Fibroblast of villous mesenchyme (primary cell): ENCODE measurements at regions not wholly inside any gene's neighbourhood (a gene's known extent, or its start where the extent isn't known, plus 50 kb on each side); places are given as distances from the start of the nearest gene placed in this dataset.

Experiments used
- DNase-seq: peaks from one replicate; pipeline ENCODE4 v3.0.0-alpha.2; 2010; ENCODE audit warnings: low read depth
- H3K4me3 ChIP-seq: 2 replicates; pipeline ENCODE4 v1.5.1; 2011; ENCODE audit warnings: low read depth, mild to moderate bottlenecking, low read length
- TF ChIP-seq, protein P1 (sequence below): IDR thresholded peaks from 2 replicates; pipeline ENCODE4 v1.5.1; 2012; ENCODE audit warnings: low read depth, mild to moderate bottlenecking, low read length; ENCODE audit not compliant: insufficient read depth

DNA sequence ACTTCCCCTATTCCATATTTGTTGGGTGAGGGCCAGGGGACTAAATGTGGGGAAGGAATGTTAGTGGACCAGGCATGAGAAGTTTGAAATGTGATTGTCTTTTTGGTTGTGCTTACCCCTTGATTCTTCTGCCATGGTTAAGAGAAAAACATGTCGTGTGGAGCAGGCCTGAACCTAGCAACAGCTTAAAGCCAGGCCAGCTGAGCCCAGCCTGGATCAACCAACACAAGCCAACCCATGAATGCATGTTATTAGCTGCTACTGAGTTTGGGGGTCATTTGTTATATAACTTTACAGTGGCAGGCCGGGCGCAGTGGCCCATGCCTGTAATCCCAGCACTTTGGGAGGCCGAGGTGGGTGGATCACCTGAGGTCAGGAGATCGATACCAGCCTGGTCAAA, 52.4 kb upstream of the TRIO start:
- DNase-seq: no peak

DNA sequence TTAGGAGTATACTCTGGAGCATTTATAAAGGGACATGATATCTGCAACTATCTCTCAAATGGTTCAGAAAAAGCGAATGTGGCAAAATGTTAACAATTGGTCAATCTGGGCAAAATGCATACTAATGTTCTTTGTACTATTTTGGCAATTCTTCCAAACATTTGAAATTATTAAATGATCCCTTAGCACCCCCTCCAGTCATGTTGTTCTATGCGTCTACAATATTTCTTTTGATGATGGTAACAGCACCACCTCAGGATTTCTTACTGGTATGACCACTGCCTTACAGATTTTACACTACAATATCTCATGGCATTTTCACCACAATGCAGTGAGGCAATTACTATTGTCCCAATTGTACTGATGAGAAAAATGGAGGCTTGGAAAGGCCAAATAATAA, 52.9 kb upstream of the TRIO start:
- TF ChIP-seq, protein P1, sequence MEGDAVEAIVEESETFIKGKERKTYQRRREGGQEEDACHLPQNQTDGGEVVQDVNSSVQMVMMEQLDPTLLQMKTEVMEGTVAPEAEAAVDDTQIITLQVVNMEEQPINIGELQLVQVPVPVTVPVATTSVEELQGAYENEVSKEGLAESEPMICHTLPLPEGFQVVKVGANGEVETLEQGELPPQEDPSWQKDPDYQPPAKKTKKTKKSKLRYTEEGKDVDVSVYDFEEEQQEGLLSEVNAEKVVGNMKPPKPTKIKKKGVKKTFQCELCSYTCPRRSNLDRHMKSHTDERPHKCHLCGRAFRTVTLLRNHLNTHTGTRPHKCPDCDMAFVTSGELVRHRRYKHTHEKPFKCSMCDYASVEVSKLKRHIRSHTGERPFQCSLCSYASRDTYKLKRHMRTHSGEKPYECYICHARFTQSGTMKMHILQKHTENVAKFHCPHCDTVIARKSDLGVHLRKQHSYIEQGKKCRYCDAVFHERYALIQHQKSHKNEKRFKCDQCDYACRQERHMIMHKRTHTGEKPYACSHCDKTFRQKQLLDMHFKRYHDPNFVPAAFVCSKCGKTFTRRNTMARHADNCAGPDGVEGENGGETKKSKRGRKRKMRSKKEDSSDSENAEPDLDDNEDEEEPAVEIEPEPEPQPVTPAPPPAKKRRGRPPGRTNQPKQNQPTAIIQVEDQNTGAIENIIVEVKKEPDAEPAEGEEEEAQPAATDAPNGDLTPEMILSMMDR: no peak
- DNase-seq: no peak
- H3K4me3 ChIP-seq: no peak overlapping the region

More for the DNA sequence above, 52.4 kb upstream of the TRIO start:
- TF ChIP-seq, protein P1: no peak
- H3K4me3 ChIP-seq: no peak overlapping the region

DNA sequence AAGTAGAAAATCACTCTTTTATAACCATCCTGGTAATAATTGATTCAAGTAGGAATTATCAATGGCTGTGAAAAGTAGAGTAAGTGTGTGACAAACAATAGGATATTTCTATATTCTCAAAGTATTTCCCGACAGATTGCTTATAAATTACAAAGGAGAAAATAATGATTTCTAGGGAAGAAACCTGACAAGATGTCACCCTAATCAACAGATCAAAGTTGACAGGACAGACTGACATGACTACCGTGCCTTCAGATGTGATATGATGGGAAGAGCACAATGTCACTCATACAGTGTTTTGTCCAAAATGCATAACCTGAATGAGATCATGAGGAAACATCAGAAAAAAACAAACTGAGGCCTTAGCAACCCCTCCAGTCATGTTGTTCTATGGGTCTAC, 53.9 kb upstream of the TRIO start:
- no peak for DNase-seq
- TF ChIP-seq, protein P1: no peak

DNA sequence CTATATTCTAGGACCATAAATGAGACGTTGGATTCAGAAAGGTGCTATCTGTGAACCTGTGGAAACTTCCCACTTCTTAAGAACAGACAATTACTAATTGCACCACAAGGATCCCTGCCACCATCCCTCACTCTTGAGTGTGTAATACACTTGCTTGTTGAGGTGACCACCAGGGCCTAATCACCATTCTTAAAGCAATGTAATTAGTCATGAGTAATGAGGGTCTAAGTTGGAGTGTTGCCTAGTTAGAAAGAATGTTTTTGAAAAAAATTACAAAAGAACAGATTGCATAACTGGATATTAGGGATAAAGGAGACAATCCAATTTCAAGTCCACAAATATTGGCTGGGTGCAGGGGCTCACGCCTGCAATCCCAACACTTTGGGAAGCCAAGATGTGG, 56.9 kb upstream of the TRIO start:
- TF ChIP-seq, protein P1: no peak
- H3K4me3 ChIP-seq: no peak overlapping the region
- DNase-seq: peak; percentile 35

More for the DNA sequence above, 53.9 kb upstream of the TRIO start:
- H3K4me3 ChIP-seq: no peak overlapping the region

DNA sequence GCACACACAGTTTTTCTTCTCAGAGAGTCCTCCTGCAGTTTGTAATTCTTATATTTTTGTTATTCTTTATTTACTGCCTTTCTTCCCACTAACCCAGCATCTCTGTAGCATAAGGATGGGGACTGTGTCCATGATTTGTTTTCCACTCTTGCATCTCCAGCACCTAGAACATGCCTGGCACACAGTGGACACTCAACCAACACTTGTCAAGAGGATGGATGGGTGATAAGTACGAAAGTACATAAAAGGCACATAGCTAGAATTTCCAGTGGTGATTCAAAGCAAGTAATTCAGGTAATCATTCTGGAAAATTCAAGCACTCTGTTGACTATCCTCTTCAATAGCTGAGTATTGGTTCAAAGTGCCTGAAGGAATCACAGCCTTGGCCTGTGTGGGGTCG, 60.2 kb upstream of the TRIO start:
- no peak for DNase-seq
- TF ChIP-seq, protein P1: no peak
- no peak overlapping the region for H3K4me3 ChIP-seq

DNA sequence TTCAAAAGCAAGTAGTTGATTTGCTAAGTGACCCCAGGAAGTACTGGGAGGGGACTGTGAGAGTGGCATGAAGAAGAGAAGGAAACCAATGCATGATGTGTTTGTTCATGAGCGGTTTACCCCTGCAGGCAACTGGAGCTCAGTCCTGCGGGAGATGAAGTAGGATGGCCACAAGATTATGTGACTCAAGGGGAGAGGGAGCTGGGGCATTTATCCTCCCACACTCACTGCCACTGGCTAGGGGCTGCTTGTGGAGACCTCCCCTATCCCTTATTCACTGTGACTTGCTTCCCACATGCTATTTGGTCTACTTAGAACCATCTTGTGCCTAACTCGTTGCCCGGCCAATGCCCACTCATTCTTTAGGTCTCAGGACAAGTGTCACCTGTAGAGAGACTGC, 60.6 kb upstream of the TRIO start:
- DNase-seq: no peak
- TF ChIP-seq, protein P1: no peak
- H3K4me3 ChIP-seq: no peak overlapping the region

DNA sequence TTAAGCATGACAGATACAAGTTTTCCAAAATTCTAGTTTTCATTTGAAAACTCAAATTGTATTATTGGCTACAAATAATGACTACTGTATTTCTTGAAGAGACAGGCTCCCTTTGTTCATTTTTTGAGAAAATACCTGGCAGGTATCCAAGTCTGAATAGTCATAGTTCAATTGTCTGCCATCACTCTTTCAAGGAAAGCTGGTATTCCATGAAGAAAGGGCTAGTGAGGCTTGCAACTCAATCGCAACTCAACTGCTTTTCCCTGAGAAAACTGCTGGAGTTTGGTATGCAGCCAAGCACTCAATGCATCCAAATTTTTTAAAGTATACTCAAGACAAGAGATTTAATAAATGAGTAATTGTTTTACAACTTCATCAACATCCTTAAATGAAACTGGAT, 61.4 kb upstream of the TRIO start:
- no peak for DNase-seq
- TF ChIP-seq, protein P1: no peak
- H3K4me3 ChIP-seq: no peak overlapping the region
